Fibroblast of lung (primary cell): ENCODE measurements at regions not wholly inside any gene's neighbourhood (a gene's known extent, or its start where the extent isn't known, plus 50 kb on each side); places are given as distances from the start of the nearest gene placed in this dataset.

Experiments
- EZH2 ChIP-seq: IDR thresholded peaks from 2 replicates; pipeline ENCODE4 v1.5.1; 2012; ENCODE audit warnings: low read length, control low read depth, mild to moderate bottlenecking; ENCODE audit errors: missing control alignments
- TF ChIP-seq, protein P1 (sequence below), 2 donors: IDR thresholded peaks in 1 of 2; conservative IDR thresholded peaks in 1 of 2; 1 replicate in 1 of 2; 2 replicates in 1 of 2; pipeline ENCODE4 v1.5.1; 2011 to 2012; ENCODE audit warnings: low read length in 2 of 2, control low read depth in 1 of 2, inconsistent platforms in 1 of 2, low read depth in 1 of 2, mild to moderate bottlenecking in 1 of 2

GRCh38 chrX:2596045-2596444 is 95.0 kb upstream of the CD99 start:
- TF ChIP-seq, protein P1, sequence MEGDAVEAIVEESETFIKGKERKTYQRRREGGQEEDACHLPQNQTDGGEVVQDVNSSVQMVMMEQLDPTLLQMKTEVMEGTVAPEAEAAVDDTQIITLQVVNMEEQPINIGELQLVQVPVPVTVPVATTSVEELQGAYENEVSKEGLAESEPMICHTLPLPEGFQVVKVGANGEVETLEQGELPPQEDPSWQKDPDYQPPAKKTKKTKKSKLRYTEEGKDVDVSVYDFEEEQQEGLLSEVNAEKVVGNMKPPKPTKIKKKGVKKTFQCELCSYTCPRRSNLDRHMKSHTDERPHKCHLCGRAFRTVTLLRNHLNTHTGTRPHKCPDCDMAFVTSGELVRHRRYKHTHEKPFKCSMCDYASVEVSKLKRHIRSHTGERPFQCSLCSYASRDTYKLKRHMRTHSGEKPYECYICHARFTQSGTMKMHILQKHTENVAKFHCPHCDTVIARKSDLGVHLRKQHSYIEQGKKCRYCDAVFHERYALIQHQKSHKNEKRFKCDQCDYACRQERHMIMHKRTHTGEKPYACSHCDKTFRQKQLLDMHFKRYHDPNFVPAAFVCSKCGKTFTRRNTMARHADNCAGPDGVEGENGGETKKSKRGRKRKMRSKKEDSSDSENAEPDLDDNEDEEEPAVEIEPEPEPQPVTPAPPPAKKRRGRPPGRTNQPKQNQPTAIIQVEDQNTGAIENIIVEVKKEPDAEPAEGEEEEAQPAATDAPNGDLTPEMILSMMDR (conservative IDR thresholded peaks at IDR 0.05 in 1 of 2, IDR thresholded peaks at IDR 0.05 in 1 of 2; ENCODE audit: low read depth in 1 of 2, low read length in 2 of 2), result no peak
- TF ChIP-seq EZH2, result no peak
